ENCODE measurements at regions not wholly inside any gene's neighbourhood (a gene's known extent, or its start where the extent isn't known, plus 50 kb on each side); places are given as distances from the start of the nearest gene placed in this dataset.

GRCh38 chr4:73679836-73680235 is 59.6 kb upstream of the RASSF6 start:
- H3F3A ChIP-seq (replicated peaks; ENCODE audit: low read depth) = no peaks in the 10 kb centered on the region
- Mint-ChIP-seq H3K27me3 (ENCODE audit: insufficient read depth, low read depth, poor library complexity) (peaks cover 5% of the 10 kb centered on the region), H3K27ac (no peak overlapping the region), H3K9me3 (no peaks in the 10 kb centered on the region), H3K4me3 (no peak overlapping the region), H3K36me3 (ENCODE audit: low read depth) (no peaks in the 10 kb centered on the region), H3K4me1 (peaks cover 6% of the 10 kb centered on the region; the same call in 2 of the 3 replicates)
- DNase-seq (ENCODE audit: low spot score) (no peak), ATAC-seq (no peak)
- peaks cover 11% of the 10 kb centered on the region; the same call in 1 of the 2 replicates for H3K4me1 ChIP-seq (ENCODE audit: insufficient read depth)
- H2AFZ ChIP-seq = peak overlapping the region; percentile 9; the same call in 1 of the 2 replicates
- no peaks in the 10 kb centered on the region for H3K27me3 ChIP-seq (ENCODE audit: insufficient read depth)
- no peaks in the 10 kb centered on the region for H4K20me1 ChIP-seq (replicated peaks; ENCODE audit: insufficient read depth)
- H3K27ac ChIP-seq (ENCODE audit: low read depth) = no peak overlapping the region
- no peak overlapping the region for H3K4me2 ChIP-seq
- H3K79me2 ChIP-seq (replicated peaks; ENCODE audit: insufficient read depth) = no peaks in the 10 kb centered on the region
- no peaks in the 10 kb centered on the region for H3K36me3 ChIP-seq (ENCODE audit: insufficient read depth)
- TF ChIP-seq, protein P1, sequence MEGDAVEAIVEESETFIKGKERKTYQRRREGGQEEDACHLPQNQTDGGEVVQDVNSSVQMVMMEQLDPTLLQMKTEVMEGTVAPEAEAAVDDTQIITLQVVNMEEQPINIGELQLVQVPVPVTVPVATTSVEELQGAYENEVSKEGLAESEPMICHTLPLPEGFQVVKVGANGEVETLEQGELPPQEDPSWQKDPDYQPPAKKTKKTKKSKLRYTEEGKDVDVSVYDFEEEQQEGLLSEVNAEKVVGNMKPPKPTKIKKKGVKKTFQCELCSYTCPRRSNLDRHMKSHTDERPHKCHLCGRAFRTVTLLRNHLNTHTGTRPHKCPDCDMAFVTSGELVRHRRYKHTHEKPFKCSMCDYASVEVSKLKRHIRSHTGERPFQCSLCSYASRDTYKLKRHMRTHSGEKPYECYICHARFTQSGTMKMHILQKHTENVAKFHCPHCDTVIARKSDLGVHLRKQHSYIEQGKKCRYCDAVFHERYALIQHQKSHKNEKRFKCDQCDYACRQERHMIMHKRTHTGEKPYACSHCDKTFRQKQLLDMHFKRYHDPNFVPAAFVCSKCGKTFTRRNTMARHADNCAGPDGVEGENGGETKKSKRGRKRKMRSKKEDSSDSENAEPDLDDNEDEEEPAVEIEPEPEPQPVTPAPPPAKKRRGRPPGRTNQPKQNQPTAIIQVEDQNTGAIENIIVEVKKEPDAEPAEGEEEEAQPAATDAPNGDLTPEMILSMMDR (conservative IDR thresholded peaks at IDR 0.05; ENCODE audit: low read depth in 2 of 2) = no peak
- no peak for TF ChIP-seq ZNF114 (CRISPR knock-in tag; IDR thresholded peaks at IDR 0.05)
- TF ChIP-seq POLR2AphosphoS5 (IDR thresholded peaks at IDR 0.05; ENCODE audit: low read depth) = no peak
- no peak for TF ChIP-seq STAT1 (IDR thresholded peaks at IDR 0.05; ENCODE audit: unreplicated experiment)
- TF ChIP-seq ZNF331 (CRISPR knock-in tag; IDR thresholded peaks at IDR 0.05; ENCODE audit: low read depth) = no peak
- no peak for TF ChIP-seq NANOG (IDR thresholded peaks at IDR 0.05; ENCODE audit: borderline replicate concordance)
- TF ChIP-seq ZNF462 (CRISPR knock-in tag; IDR thresholded peaks at IDR 0.05) = no peak
- no peak for TF ChIP-seq EZH2 (IDR thresholded peaks at IDR 0.05; ENCODE audit: low read depth, unreplicated experiment)
- no peak for TF ChIP-seq JUNB (IDR thresholded peaks at IDR 0.05; ENCODE audit: unreplicated experiment)
- TF ChIP-seq EZH2phosphoT487 (IDR thresholded peaks at IDR 0.05; ENCODE audit: unreplicated experiment) = no peak
- TF ChIP-seq, protein P2, sequence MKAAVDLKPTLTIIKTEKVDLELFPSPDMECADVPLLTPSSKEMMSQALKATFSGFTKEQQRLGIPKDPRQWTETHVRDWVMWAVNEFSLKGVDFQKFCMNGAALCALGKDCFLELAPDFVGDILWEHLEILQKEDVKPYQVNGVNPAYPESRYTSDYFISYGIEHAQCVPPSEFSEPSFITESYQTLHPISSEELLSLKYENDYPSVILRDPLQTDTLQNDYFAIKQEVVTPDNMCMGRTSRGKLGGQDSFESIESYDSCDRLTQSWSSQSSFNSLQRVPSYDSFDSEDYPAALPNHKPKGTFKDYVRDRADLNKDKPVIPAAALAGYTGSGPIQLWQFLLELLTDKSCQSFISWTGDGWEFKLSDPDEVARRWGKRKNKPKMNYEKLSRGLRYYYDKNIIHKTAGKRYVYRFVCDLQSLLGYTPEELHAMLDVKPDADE (IDR thresholded peaks at IDR 0.05) = no peak
- no peak for TF ChIP-seq CREB1 (CRISPR knock-in tag; IDR thresholded peaks at IDR 0.05; ENCODE audit: low read depth)
- TF ChIP-seq, protein P3, sequence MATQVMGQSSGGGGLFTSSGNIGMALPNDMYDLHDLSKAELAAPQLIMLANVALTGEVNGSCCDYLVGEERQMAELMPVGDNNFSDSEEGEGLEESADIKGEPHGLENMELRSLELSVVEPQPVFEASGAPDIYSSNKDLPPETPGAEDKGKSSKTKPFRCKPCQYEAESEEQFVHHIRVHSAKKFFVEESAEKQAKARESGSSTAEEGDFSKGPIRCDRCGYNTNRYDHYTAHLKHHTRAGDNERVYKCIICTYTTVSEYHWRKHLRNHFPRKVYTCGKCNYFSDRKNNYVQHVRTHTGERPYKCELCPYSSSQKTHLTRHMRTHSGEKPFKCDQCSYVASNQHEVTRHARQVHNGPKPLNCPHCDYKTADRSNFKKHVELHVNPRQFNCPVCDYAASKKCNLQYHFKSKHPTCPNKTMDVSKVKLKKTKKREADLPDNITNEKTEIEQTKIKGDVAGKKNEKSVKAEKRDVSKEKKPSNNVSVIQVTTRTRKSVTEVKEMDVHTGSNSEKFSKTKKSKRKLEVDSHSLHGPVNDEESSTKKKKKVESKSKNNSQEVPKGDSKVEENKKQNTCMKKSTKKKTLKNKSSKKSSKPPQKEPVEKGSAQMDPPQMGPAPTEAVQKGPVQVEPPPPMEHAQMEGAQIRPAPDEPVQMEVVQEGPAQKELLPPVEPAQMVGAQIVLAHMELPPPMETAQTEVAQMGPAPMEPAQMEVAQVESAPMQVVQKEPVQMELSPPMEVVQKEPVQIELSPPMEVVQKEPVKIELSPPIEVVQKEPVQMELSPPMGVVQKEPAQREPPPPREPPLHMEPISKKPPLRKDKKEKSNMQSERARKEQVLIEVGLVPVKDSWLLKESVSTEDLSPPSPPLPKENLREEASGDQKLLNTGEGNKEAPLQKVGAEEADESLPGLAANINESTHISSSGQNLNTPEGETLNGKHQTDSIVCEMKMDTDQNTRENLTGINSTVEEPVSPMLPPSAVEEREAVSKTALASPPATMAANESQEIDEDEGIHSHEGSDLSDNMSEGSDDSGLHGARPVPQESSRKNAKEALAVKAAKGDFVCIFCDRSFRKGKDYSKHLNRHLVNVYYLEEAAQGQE (IDR thresholded peaks at IDR 0.05; ENCODE audit: unreplicated experiment) = no peak
- H3K9me2 ChIP-seq (ENCODE audit: insufficient read depth) = peaks cover 7% of the 10 kb centered on the region; the same call in 1 of the 2 replicates
- no peak overlapping the region for H3K4me3 ChIP-seq

Data from GM23338 (cell line).